Activated CD8-positive, alpha-beta memory T cell treated with anti-CD3 and anti-CD28 coated beads, Interleukin-2, amount 50 U/mL, for 24 hours (primary cell): ENCODE measurements at regions not wholly inside any gene's neighbourhood (a gene's known extent, or its start where the extent isn't known, plus 50 kb on each side); places are given as distances from the start of the nearest gene placed in this dataset.

ENCODE experiments used
- DNase-seq: peaks from one replicate; pipeline ENCODE4 v3.0.0-alpha.2; 2020; ENCODE audit errors: extremely low read depth

DNA sequence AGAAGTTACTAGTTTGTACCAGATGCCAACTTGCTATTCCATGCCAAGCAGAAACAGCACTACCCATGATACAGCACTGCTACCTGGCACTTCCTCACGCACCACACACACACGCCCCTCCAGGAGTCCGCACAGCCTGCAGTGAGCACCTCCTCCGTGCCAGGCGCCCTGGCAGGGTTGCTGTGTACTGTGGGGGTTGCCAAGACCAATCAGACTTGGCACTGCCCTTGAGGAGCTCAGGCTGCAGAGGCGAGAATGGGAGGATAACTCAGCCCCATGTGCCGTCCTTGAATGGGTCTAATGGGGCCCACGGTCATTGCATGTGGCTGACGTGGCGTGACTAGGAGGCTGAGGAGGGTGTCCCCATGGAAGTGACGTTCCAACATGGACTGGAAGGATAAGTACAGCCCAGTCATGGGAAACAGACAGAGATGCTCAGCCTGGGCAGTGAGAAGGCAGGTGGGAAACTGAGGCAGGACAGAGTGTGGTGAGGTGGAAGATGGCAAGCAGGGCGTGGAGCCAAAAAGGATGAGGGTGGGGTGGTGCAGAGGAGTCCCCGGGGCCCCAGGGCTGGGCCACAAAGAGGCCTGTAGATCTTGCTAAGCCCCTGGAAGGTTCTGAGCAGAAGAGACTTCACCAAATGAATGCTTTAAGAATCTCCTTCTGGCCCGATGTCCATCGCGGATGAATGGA is 65.3 kb upstream of the C14orf180 start:
- no peak for DNase-seq

DNA sequence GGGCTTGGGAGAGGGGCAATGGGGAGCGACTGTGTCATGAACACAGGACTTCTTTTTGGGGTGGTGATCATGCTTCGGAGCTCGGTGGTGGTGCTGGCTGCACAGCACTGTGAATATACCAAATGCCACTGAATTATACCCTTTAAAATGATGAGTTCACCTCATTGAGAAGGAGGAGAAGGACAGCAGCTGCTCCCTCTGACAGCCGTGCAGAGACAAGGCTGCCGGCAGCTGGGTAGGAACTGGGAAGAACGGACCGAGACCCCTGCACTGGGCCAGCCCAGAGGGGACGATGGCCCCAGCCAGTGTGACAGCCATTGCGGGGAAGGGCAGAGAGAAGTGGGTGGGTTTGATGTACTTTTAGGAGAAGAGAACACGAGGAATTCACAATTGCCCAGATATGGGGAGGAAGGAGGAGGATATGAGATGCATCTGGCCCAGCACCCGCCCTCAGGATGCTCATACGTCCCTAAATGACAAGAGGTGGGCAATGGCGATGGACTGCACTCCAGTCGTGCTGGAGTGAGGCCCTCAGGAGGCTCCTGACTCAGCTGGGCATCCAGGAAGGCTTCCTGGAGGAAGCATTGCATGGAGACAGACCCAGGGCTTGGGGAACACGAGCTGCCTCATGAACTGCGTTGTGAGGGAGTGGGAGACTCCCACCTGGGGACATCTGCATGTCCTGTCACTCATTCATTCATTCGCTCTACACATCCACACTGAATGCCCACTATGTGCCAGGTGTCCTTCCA is 64.3 kb upstream of the C14orf180 start:
- DNase-seq, result no peak

DNA sequence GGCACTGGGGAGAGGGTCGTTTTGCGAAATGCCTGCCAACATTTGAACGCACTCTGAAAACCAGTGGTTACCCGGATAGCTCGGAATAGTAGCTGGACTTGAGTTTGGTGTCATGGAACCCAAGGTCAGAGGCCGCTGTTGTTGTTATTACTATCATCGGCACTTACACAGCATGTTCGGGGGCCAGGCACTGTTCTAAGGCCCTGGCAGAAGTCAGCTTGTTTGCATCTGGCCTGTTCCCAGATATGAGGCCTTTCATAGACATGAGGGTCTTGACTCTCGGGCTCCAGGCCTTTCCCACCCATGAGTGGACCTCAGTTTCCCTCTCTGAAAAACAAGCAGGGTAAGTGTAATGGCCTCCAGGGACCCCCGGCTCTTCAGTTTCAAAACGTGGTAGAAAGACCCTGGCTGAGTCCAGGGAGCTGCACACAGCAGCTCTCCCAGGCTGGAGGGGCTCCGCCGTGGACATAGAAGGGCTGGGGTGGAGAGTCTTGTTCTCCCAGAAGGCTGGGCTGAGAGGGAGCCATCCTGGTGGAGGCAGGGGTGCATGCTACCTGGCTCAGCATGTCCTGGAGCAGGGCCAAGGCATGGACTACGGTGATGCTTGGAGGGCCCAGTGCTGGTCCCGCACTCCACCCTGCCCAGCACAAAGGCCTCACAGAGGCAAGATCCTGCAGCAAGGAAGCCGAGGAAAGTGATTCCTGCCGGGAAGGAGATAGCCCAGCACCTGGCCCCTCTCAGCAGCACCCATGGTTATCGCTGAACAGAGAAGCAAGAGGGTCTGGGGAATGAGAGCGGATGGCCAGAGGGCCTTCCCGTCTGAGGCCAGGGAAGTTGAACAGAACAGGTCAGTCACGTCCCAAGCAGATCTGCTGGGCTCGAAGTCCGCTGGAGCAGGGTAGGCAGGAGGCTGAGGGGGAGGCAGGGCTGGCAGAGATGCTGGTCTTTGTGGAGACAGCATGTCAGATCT is 63.5 kb upstream of the C14orf180 start:
- no peak for DNase-seq

DNA sequence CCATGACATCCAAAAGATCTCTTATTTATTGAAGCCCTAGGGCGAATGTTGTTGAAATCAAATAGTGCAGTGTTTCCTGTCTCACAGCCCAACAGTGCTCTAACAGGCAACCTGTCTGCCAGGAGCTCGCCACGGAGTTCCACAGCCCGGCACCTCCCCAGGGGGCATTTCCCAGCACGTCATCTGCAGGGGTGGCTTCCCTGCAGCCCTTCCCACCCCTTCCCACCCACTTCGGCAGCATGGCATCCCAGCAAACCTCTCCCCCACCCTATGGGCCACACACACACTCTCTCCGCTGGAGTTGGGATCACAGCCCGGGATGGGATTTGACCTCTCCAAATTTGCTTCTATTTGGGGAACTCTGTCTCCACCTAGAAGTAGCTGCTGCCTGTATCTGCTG is 62.7 kb upstream of the C14orf180 start:
- DNase-seq, result no peak

DNA sequence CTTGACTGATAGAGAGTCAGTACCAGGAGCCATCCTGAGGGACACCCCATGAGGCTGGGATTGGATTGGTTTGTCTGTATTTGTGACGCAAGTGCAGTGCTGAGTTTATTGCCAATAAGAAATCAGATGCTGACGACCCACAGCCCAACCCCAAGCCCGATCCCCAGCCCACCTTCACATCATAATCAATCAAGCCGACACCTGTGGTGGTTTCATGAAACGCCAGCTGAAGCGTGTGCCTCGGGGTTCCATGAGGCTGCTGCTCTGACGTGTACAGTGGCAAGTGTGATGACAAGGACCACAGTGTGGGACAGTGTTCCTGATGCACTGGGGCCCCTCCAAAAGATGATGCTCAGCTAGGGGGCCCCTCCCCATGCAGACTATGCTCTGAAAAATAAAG is 62.1 kb upstream of the C14orf180 start:
- no peak for DNase-seq

DNA sequence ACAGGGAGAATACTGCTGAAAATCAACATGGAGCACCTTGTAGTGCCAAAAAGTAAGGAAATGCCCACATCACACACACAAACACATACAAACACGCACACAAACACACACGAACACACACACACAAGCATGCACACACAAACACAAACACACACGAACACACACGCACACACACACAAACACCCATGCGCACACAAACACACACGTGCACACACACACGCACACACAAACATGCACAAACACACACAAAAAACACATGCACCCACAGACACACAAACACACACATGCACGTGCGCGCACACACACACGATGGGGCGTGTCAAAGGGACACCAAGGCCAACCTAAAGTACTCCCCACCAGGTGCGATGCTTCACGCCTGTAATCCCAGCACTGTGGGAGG is 61.7 kb upstream of the C14orf180 start:
- DNase-seq, result no peak

DNA sequence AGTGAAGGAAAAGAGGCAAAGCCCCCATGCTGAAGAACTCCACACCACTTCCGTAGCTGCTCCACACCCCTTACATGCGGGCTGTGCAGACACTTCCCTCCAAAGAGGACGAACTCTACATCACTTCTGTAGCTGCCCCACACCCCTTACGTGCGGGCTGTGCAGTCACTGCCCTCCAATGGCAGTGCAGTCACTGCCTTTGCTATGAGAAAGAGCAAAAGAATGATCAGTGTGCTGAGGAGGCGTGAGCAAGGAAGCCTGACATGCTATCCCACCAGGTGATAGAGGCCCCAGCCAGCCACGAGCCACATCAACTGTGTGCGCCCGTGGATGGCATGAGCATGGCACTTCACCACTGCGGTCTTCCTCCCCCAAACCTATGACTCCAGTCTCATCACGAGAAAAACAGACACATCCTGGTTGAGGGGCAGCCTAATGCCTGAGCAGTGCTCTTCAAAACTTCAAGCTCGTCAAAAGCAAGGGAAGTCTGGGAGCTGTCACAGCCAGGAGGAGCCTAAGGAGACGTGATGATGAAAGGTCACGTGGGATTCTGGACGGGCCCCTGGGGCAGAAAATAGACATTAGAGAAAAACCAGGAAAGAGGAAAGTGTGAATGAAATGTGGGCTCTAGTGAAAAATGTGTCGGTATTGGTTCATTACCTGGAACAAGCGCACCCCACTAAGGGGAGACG is 60.8 kb upstream of the C14orf180 start:
- no peak for DNase-seq

DNA sequence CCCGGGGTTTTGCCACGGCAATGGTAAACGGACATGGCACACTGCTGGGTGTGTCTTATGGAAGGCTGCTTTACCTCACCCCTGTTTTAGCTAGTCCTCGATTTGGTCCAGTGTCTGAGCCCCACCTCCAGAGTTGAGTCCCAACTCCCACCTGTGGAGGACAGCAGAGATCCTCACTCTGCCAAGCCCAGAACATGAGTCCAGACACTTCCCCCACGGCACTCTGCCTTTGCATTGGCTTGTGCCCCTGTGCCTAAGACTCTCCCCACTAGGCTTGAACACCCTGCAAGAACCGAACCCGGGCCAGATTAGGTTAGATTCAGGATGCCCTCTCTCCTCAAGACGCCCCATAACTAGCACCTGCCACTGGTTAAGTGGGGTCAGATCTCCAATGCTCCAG is 59.8 kb upstream of the C14orf180 start:
- no peak for DNase-seq

DNA sequence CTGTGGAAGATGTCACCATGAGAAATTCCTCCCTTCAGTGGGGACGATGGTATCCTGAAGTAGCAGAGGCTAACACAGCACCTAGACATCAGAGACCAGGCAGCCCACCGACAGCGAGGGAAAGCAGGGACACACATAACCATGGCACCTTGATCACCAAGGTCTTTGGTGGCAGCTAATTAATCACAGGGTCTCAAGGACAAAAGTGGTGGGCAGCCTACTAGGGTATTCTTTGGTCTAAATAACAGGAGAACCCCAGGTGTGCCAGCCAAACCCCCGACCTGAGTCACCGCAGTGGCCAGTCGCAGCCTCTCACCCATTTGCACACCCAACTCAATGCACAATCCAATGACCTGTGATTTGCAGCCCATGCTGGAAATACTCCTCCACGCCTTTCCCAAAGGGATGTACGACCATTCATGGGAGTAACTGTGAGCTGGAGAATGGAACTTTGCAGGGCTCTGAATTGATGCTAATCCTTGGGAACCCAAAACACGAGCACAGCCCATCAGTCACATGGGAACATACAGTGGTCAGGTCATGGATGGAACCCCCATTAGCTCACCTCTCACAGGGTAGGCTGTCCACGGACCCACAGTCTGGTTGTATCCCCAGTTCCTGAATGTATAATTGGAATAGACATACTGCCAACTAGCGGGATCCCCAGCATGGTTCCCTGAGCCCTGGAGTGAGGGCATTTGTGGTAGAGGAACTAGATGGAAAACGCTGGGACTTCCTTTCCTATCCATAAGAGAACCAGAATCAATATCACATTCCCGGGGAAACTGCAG is 58.7 kb upstream of the C14orf180 start:
- no peak for DNase-seq

DNA sequence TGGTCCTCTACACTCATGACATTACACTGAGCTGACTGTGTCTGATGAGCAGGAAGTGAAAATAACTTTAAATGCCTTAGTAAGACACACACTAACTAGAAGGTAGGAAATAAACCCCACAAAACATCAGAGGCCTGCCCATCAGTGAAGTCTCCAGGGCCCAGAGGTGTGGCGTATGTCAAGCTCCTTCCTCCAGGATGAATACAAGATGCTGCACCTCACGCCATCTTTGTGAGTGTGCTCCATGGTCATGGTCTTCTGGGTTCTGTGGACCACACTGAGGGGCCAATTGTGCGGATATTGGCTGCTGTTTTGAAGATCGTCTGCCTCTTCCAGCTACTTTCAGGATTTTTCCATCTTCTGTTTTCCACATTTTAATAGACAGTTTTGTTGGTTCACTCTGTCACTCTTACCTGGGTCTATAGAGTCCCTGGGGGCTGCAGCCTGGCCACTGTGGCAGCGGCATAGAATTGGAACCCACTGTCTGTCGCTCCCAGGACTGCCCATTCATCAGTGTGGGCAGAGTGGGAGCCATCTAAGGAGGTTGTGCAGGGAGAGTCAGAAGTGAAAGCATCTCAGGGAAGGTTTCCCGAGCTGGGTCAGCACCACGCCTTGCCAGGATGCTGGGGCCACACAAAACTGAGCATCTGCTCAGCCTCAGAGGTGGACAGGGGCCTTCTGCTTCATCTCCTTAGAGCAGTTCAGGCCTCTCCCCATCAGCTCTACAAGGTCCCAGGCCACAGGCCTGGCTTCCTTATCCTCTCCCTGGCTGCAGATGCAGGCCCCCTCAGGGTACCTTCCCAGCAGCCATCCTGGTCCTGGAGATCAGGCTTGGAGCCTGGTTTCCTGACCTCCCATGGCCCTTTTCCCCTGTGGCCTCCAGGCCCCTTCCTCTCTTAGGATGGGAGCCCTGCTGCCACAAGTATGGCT is 57.5 kb upstream of the C14orf180 start:
- DNase-seq, result no peak

DNA sequence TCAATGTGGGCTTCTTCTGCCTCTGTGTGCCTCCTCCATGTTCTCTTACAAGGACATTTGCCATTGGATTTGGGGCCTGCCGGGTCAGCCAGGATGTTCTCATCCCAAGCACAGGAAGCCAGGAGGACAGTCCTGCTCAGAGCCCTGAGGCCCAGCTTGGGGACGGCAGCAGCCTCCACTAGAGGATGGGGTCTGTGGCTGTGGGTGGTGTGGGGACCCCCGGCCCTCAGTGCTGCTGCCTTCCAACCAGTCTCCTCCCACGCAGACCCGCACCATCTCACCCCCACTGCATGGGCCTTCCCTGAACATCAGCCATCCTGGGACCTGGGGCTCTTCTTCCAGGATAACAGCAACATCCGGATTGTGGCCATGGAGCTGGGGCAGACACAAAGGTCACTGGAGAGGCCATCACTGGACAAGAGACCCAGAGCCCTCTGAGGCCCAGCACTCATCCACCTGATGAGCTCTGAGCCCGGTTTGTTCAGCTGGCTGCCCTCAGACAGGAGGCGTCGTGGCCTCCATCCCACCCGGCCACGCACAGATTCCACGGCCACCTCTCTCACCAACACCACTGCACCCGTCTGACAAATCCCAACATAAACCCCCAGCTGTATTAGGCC is 56.5 kb upstream of the C14orf180 start:
- no peak for DNase-seq

DNA sequence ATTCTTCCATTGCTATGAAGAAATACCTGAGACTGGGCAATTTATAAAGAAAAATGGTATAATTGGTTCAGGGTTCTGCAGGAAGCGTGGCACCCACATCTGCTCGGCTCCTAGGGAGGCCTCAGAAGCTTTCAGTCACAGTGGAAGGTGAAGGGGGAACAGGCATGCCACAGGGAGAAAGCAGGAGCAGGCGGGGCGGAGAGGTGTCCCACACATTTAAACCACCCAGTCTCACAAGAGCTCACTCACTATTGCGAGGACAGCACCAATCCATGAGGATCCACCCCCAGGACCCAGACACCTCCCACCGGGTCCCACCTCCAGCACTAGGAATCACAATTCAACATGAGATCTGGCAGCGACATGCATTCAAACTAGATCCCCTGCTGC is 56.0 kb upstream of the C14orf180 start:
- no peak for DNase-seq

DNA sequence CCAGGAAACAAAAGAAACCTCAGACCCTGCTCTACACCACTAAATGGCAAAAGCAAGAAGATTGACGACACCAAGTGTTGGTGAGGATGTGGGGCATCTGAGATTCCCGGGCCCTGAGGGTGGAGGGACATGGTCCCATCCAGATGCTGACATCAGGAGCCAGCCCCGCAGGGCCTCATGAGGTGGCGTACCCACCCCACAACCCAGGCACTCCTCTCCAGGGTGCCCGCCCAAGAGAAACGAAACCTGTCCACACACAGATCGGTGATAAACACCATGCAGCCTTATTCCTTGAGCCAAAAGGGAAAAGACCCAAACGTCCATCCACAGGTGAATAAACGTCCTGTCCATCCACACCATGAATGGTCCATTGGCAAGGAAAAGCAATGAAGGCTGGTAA is 54.8 kb upstream of the C14orf180 start:
- no peak for DNase-seq

DNA sequence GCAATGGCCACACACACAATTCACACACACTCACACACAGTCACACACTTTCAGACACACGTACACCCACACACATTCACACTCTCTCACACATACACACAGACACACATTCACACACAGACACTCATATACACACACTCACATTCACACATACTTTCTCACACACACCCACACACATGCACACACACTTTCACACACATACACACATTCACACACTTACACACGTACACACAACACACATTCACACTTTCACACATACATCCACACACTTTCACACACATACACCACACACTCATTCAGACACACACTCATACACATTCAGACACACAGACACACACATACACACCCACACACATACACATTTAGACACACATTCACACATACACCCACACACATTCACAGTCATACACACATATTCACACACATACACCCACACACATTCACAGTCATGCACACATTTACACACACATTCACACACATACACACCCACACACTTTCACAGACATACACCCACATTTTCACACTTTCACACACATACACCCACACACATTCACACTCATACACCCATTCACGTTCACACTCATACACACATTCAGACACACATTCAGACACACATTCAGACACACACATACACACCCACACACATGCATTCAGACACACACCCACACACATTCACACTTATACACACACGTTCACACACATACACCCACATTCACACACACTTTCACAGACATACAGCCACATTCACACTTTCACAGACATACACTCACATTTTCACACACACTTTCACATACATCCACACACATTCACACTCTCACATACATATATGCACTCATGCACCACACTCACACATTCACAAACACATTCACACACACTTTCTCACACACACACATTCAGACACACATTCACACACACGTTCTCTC is 52.6 kb upstream of the C14orf180 start:
- no peak for DNase-seq

DNA sequence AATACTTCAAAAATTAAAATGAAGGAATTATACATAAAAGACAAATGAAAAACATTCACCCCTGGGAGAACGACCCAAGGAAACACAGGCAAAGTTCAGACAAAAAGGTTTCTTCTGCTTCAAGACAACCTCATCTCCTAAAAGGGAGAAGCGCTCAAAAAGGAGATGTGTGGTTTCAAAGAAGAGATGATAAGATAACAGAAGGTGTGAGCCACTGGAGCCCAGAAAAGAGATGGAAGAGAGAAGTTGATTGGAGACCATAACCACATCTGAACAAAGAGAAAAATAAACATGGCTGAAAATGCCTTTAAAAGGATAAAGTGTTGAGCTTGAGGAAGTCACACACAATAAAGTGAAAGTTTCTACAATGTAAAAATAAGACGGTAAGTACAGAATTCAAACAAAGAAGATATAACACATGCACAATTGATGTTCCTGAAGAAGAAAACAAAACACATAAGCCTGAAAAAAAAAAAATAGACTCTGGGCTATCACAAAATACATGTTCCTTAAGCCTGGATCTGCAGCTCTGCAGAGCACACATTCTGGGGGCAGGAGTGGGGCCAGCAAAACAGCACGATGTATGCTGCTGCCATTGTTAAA is 51.6 kb upstream of the C14orf180 start:
- DNase-seq, result no peak

DNA sequence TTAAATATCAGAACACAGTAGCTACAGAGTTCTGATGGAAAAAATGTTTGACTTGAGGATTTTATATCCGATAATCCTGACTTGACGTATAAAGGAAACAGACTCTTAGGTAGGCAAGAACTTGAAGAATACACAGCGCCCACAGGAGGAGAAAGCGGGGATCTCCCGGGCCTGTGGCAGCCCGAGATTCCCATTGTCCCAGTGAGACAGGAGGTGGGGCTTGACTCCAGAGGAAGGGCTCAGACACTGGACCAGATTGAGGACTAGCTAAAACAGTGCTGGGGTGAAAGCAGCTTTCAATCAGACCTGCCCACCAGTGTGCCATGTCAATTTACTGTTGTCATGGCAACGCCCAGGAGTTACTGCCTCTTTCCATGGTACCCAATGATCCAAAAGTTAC is 51.1 kb upstream of the C14orf180 start:
- no peak for DNase-seq
